Bronchial epithelial cell (primary cell): ENCODE measurements at regions not wholly inside any gene's neighbourhood (a gene's known extent, or its start where the extent isn't known, plus 50 kb on each side); places are given as distances from the start of the nearest gene placed in this dataset.

Experiments used
- DNase-seq: peaks from one replicate; pipeline ENCODE4 v3.0.0-alpha.2; 2010; ENCODE audit warnings: low read depth
- FAIRE-seq: peaks from 2 replicates; lab custom pipeline; 2011; peaks lifted over from hg19 to GRCh38; lab: Jason Lieb, UNC
- H3K27me3 ChIP-seq: 2 replicates; pipeline ENCODE4 v1.5.1; 2011; ENCODE audit warnings: low read length; ENCODE audit not compliant: control insufficient read depth, insufficient read depth
- H3K36me3 ChIP-seq: 2 replicates; pipeline ENCODE4 v1.5.1; 2011; ENCODE audit warnings: low read length; ENCODE audit not compliant: control insufficient read depth, insufficient read depth
- H3K4me3 ChIP-seq: 2 replicates; pipeline ENCODE4 v1.5.1; 2011; ENCODE audit warnings: mild to moderate bottlenecking, low read depth, low read length, control low read depth
- TF ChIP-seq, protein P1 (sequence below): IDR thresholded peaks from 2 replicates; pipeline ENCODE4 v1.5.1; 2011; ENCODE audit warnings: mild to moderate bottlenecking, moderate library complexity, low read length, control low read depth, inconsistent platforms; ENCODE audit not compliant: insufficient read depth, severe bottlenecking

DNA sequence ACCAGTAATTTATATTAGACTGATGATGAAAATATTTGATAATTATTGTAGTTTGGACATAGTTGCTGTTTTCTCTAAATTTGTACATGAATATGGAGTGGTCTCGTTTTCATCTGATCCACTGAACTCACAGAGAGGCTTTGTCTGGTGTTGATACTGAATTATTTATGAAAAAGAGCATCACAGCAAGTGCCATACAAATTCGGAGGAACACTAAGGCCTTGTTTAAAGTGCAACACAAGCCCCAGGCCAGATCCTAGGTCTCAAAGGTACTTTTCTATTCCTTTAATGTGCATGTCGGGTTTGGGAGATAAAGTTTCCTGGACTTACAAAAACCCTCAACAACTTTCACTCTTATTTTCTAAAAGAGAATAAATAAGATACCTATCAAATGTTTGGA is 796.8 kb upstream of the EPHA6 start:
- Histone ChIP-seq H3K4me3 (no peak overlapping the region), H3K36me3 (no peaks in the 10 kb centered on the region), H3K27me3 (no peaks in the 10 kb centered on the region)
- FAIRE-seq: no peak
- no peak for DNase-seq
- TF ChIP-seq, protein P1, sequence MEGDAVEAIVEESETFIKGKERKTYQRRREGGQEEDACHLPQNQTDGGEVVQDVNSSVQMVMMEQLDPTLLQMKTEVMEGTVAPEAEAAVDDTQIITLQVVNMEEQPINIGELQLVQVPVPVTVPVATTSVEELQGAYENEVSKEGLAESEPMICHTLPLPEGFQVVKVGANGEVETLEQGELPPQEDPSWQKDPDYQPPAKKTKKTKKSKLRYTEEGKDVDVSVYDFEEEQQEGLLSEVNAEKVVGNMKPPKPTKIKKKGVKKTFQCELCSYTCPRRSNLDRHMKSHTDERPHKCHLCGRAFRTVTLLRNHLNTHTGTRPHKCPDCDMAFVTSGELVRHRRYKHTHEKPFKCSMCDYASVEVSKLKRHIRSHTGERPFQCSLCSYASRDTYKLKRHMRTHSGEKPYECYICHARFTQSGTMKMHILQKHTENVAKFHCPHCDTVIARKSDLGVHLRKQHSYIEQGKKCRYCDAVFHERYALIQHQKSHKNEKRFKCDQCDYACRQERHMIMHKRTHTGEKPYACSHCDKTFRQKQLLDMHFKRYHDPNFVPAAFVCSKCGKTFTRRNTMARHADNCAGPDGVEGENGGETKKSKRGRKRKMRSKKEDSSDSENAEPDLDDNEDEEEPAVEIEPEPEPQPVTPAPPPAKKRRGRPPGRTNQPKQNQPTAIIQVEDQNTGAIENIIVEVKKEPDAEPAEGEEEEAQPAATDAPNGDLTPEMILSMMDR: no peak

DNA sequence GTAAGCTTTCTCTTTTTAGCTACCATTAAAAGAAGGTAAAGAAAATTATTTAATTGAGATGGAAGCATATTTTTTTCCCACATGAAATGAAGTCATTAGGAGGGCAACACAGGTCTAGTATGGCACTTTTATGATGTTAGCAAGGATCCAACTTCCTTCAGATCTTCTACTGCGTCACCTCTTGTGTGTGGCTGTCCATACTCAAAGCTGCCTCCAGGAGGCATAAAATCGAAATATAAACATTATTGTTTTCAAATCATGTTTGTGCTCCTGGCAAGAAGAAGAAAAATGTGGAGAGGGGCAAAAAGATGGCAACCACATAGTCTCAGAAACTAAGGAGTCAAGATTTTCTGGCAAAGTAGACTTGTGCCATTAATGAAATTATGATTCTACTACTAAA is 791.7 kb upstream of the EPHA6 start:
- Histone ChIP-seq H3K36me3 (no peaks in the 10 kb centered on the region), H3K27me3 (no peaks in the 10 kb centered on the region), H3K4me3 (no peak overlapping the region)
- FAIRE-seq: no peak
- TF ChIP-seq, protein P1: no peak
- DNase-seq: no peak

DNA sequence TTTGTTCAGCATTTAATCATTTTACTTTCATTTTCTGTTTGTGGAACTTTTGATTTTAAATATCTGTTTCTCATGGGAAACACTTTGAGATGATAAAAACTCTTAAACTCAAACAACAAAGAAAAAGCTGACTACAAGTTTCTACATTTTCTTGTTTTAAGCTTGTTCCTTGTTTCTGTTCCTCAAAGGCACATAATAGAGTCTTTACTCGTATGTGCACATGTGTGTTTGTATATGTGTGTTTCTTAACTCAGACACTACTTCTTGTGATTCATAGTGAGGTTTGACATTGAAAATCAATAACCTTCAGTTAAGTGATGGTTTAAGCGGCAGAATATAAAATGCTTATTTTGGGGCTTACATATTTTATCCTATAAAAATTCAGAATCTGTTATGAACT is 786.7 kb upstream of the EPHA6 start:
- TF ChIP-seq, protein P1: no peak
- no peak overlapping the region for H3K4me3 ChIP-seq
- no peaks in the 10 kb centered on the region for H3K36me3 ChIP-seq
- no peaks in the 10 kb centered on the region for H3K27me3 ChIP-seq
- DNase-seq: no peak
- no peak for FAIRE-seq

DNA sequence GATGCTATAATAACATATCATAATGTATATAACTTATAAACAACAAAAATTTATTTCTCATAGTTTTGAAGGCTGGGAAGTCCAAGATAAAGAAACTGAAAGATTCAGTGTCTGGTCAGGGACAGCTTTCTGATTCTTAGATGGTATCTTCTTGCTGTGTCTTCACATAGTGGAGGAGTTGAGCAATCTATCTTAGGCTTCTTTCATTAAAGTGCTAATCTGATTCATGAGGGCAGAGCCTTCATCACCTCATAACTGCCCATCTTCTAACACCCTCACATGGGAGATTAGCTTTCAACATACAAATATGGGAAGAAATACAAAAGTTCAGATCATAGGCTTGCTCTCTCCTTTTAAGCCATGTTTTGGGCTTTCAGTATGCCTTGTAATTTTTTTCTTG is 774.8 kb upstream of the EPHA6 start:
- no peaks in the 10 kb centered on the region for H3K27me3 ChIP-seq
- TF ChIP-seq, protein P1: no peak
- no peaks in the 10 kb centered on the region for H3K36me3 ChIP-seq
- no peak overlapping the region for H3K4me3 ChIP-seq
- DNase-seq (no peak), FAIRE-seq (no peak)

DNA sequence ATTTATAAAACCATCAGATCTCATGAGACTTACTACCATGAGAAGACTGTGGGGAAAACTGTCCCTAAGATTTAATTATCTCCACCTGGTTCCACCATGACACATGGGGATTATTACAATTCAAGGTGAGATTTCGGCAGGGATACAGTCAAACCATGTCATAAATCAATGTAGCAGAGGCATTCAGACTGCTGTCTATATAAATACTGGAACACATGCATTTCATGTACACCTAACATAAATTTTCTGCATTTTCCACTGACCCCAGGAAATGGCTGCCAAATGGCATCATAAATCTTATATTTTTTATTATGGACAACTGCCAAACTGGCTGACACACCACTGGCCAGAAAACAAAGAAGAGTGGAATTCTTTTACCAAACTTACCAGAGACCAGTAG is 755.1 kb upstream of the EPHA6 start:
- TF ChIP-seq, protein P1: no peak
- no peak for DNase-seq
- H3K36me3 ChIP-seq: no peaks in the 10 kb centered on the region
- no peaks in the 10 kb centered on the region for H3K27me3 ChIP-seq
- FAIRE-seq: no peak
- H3K4me3 ChIP-seq: no peak overlapping the region

DNA sequence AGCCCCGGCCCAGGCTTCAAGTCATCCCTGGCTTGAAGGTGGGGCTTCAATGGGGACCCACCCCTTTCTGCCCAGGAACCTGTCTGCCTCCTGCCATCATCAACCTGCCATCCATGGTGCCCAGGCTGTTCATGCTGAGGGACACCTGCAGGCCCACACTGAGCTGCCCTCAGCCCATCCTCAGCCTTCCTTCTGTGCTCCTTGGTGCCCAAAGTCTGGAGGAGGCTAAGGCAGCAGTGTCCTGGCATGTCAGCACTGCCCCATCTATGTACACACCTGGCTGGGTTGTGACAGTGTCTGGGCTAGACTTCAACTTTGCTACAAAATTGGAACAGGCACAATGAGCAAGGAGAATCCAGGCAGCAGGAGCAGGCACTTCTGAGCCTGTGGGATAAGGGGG is 745.3 kb upstream of the EPHA6 start:
- Histone ChIP-seq H3K4me3 (no peak overlapping the region), H3K27me3 (no peaks in the 10 kb centered on the region), H3K36me3 (no peaks in the 10 kb centered on the region)
- FAIRE-seq (no peak), DNase-seq (no peak)
- TF ChIP-seq, protein P1: no peak
